ENCODE measurements at regions not wholly inside any gene's neighbourhood (a gene's known extent, or its start where the extent isn't known, plus 50 kb on each side); places are given as distances from the start of the nearest gene placed in this dataset.

DNA sequence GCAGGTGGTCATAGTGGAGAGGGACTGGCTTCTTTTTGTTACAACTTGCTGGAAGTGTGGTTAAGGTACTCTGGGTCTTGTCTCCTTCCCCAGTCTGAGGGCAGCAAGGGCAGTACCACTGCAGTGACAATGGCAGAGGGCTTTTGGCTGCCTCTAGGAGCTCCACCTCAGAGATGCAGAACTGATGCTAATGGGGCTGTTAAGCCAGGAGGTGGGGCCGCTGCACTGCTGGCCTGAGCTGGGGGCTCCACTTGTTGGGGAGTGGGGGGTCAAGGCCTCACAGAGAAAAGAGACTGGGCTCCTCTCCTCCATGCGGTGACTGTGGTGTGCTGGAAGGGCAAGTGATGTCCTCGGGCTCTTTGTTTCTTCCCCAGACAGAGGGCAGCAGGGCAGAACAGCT is 135.7 kb downstream of the DSEL start:
- Histone ChIP-seq H3K4me1 (ENCODE audit: insufficient read depth) (no peaks in the 10 kb centered on the region), H3K9me3 (ENCODE audit: low read depth) (no peaks in the 10 kb centered on the region), H4K20me1 (ENCODE audit: insufficient read depth, poor library complexity, severe bottlenecking) (no peaks in the 10 kb centered on the region), H3K27me3 (no peaks in the 10 kb centered on the region), H3K4me2 (no peak overlapping the region), H3K4me3 (no peak overlapping the region), H3K36me3 (replicated peaks; ENCODE audit: insufficient read depth, low read depth) (no peaks in the 10 kb centered on the region), H3K79me2 (no peaks in the 10 kb centered on the region), H3K9me2 (replicated peaks; ENCODE audit: insufficient read depth) (no peaks in the 10 kb centered on the region), H3K27ac (no peak overlapping the region), H2AFZ (no peak overlapping the region)
- 94% methylated on average over 3 of the region's 3 CpGs for WGBS (ENCODE audit: low lambda C conversion rate, missing lambda C conversion rate)
- TF ChIP-seq EZH2 (IDR thresholded peaks at IDR 0.05; ENCODE audit: borderline replicate concordance), result no peak
- no peak for TF ChIP-seq EZH2phosphoT487 (IDR thresholded peaks at IDR 0.05; ENCODE audit: low read depth, severe bottlenecking, unreplicated experiment)
- TF ChIP-seq, protein P1, sequence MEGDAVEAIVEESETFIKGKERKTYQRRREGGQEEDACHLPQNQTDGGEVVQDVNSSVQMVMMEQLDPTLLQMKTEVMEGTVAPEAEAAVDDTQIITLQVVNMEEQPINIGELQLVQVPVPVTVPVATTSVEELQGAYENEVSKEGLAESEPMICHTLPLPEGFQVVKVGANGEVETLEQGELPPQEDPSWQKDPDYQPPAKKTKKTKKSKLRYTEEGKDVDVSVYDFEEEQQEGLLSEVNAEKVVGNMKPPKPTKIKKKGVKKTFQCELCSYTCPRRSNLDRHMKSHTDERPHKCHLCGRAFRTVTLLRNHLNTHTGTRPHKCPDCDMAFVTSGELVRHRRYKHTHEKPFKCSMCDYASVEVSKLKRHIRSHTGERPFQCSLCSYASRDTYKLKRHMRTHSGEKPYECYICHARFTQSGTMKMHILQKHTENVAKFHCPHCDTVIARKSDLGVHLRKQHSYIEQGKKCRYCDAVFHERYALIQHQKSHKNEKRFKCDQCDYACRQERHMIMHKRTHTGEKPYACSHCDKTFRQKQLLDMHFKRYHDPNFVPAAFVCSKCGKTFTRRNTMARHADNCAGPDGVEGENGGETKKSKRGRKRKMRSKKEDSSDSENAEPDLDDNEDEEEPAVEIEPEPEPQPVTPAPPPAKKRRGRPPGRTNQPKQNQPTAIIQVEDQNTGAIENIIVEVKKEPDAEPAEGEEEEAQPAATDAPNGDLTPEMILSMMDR (IDR thresholded peaks at IDR 0.05; ENCODE audit: poor library complexity), result no peak
- no peak for DNase-seq (ENCODE audit: low spot score)

DNA sequence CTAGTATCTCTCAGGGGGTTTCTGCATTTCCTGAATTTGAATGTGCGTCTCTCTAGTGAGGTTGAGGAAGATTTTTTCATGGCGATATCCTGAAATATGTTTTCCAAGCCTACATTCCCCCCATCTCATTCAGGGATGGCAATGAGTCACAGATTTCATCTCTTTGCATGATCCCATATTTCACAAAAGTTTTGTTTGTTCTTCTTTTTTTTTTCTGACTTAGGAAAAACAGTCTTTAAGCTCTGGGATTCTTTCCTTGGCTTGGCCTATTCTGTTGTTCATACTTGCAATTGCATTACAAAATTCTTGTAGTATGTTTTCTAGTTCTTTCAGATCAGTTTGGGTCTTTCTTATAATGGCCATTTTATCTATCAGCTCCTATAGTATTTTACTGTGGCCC is 136.5 kb downstream of the DSEL start:
- Histone ChIP-seq H4K20me1 (ENCODE audit: insufficient read depth, poor library complexity, severe bottlenecking) (no peaks in the 10 kb centered on the region), H3K36me3 (replicated peaks; ENCODE audit: insufficient read depth, low read depth) (no peaks in the 10 kb centered on the region), H3K4me1 (ENCODE audit: insufficient read depth) (no peaks in the 10 kb centered on the region), H3K4me3 (no peak overlapping the region), H3K9me2 (replicated peaks; ENCODE audit: insufficient read depth) (no peaks in the 10 kb centered on the region), H2AFZ (no peak overlapping the region), H3K4me2 (no peak overlapping the region), H3K27ac (no peak overlapping the region), H3K9me3 (ENCODE audit: low read depth) (no peaks in the 10 kb centered on the region), H3K79me2 (no peaks in the 10 kb centered on the region), H3K27me3 (no peaks in the 10 kb centered on the region)
- WGBS (ENCODE audit: low lambda C conversion rate, missing lambda C conversion rate), result 97% methylated on average over 2 of the region's 2 CpGs
- TF ChIP-seq EZH2 (IDR thresholded peaks at IDR 0.05; ENCODE audit: borderline replicate concordance) (no peak), EZH2phosphoT487 (IDR thresholded peaks at IDR 0.05; ENCODE audit: low read depth, severe bottlenecking, unreplicated experiment) (no peak)
- TF ChIP-seq, protein P1 (IDR thresholded peaks at IDR 0.05; ENCODE audit: poor library complexity), result no peak
- DNase-seq (ENCODE audit: low spot score), result no peak

DNA sequence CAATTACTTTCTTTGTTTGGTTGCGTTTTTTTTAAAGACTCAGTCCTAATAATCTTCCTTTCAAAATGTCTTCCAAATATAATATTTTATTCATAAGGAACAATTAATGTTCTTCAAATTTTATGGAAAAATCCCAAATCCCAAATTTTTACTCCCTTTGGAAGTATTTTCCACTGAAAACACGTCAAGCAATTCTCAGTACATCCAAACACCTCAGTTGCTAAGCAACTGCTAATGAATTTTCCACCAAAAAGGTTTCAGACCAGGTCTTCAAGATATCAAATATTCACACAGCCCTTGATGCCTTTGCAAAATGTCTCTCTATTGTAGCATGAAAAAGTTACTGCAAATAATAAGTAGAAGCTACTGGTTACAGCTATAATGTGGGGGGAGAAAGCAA is 140.1 kb downstream of the DSEL start:
- Histone ChIP-seq H3K36me3 (replicated peaks; ENCODE audit: insufficient read depth, low read depth) (no peaks in the 10 kb centered on the region), H3K27ac (no peak overlapping the region), H2AFZ (no peak overlapping the region), H3K9me2 (replicated peaks; ENCODE audit: insufficient read depth) (no peaks in the 10 kb centered on the region), H3K9me3 (ENCODE audit: low read depth) (no peaks in the 10 kb centered on the region), H3K4me1 (ENCODE audit: insufficient read depth) (no peaks in the 10 kb centered on the region), H3K4me2 (no peak overlapping the region), H3K4me3 (no peak overlapping the region), H3K27me3 (no peaks in the 10 kb centered on the region), H4K20me1 (ENCODE audit: insufficient read depth, poor library complexity, severe bottlenecking) (no peaks in the 10 kb centered on the region), H3K79me2 (no peaks in the 10 kb centered on the region)
- no peak for DNase-seq (ENCODE audit: low spot score)
- WGBS (ENCODE audit: low lambda C conversion rate, missing lambda C conversion rate), result 87% methylated on average over 2 of the region's 2 CpGs
- TF ChIP-seq, protein P1 (IDR thresholded peaks at IDR 0.05; ENCODE audit: poor library complexity), result no peak

DNA sequence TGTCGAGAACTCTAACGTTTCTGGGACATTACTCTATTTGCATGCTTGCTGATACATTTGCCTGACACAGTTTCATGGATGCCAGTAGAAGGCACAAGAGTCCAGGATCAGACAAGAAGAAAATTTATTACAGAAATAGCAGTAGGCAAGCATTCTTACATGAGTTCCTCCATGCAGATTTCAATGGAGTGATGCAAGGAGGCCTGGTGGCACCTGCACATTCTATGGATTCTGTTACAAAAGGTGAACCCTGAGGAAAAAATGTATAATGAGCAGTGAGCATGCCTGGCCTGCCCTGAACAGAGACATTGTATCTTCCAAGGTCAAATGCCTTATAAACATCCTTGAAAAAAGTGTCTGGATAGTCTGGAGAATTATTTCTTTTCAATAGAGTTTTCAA is 142.9 kb downstream of the DSEL start:
- no peak overlapping the region for H3K4me2 ChIP-seq
- no peak for DNase-seq (ENCODE audit: low spot score)
- TF ChIP-seq EZH2phosphoT487 (IDR thresholded peaks at IDR 0.05; ENCODE audit: low read depth, severe bottlenecking, unreplicated experiment) (no peak), EZH2 (IDR thresholded peaks at IDR 0.05; ENCODE audit: borderline replicate concordance) (no peak)
- TF ChIP-seq, protein P1 (IDR thresholded peaks at IDR 0.05; ENCODE audit: poor library complexity), result no peak
- H3K36me3 ChIP-seq (replicated peaks; ENCODE audit: insufficient read depth, low read depth), result no peaks in the 10 kb centered on the region
- H3K4me1 ChIP-seq (ENCODE audit: insufficient read depth), result no peaks in the 10 kb centered on the region
- 80% methylated on average over 2 of the region's 2 CpGs for WGBS (ENCODE audit: low lambda C conversion rate, missing lambda C conversion rate)
- H3K9me2 ChIP-seq (replicated peaks; ENCODE audit: insufficient read depth), result no peaks in the 10 kb centered on the region
- no peaks in the 10 kb centered on the region for H3K9me3 ChIP-seq (ENCODE audit: low read depth)
- no peak overlapping the region for H3K4me3 ChIP-seq
- no peak overlapping the region for H3K27ac ChIP-seq
- no peak overlapping the region for H2AFZ ChIP-seq
- no peaks in the 10 kb centered on the region for H3K79me2 ChIP-seq
- H4K20me1 ChIP-seq (ENCODE audit: insufficient read depth, poor library complexity, severe bottlenecking), result no peaks in the 10 kb centered on the region
- H3K27me3 ChIP-seq, result no peaks in the 10 kb centered on the region

Data from hepatocyte (in vitro differentiated cells).